Liver (tissue), 8 donors: ENCODE measurements at regions not wholly inside any gene's neighbourhood (a gene's known extent, or its start where the extent isn't known, plus 50 kb on each side); places are given as distances from the start of the nearest gene placed in this dataset.

Source experiments
- DNase-seq: peaks from one replicate; pipeline ENCODE4 v3.0.0-alpha.2; 2017; ENCODE audit warnings: low spot score
- H3K27ac ChIP-seq, 2 donors: one replicate each; pipeline ENCODE4 v1.7.0; 2013; ENCODE audit warnings: inconsistent platforms in 2 of 2, low read length in 2 of 2, control low read depth in 1 of 2, low read depth in 1 of 2, mild to moderate bottlenecking in 1 of 2
- H3K27me3 ChIP-seq, 4 donors: one replicate each; pipeline versions ENCODE4 v1.6.1 to v1.7.0; 2013; ENCODE audit warnings: low read length in 3 of 4, inconsistent platforms in 1 of 4, mild to moderate bottlenecking in 1 of 4, moderate library complexity in 1 of 4; ENCODE audit not compliant: control insufficient read depth in 4 of 4, insufficient read depth in 4 of 4
- H3K36me3 ChIP-seq, 4 donors: one replicate each; pipeline versions ENCODE4 v1.6.1 to v1.7.0; 2013; ENCODE audit warnings: low read length in 3 of 4, mild to moderate bottlenecking in 3 of 4, low read depth in 1 of 4, moderate library complexity in 1 of 4; ENCODE audit not compliant: control insufficient read depth in 4 of 4, insufficient read depth in 3 of 4
- H3K4me1 ChIP-seq, 4 donors: one replicate each; pipeline versions ENCODE4 v1.6.1 to v1.7.0; 2013; ENCODE audit warnings: low read length in 3 of 4, mild to moderate bottlenecking in 3 of 4, moderate library complexity in 1 of 4; ENCODE audit not compliant: control insufficient read depth in 4 of 4, insufficient read depth in 4 of 4
- H3K4me3 ChIP-seq, 3 donors: one replicate each; pipeline versions ENCODE4 v1.6.1 to v1.7.0; 2013; ENCODE audit warnings: low read length in 3 of 3, control low read depth in 1 of 3, low read depth in 1 of 3, mild to moderate bottlenecking in 1 of 3
- H3K9ac ChIP-seq, 2 donors: one replicate each; pipeline ENCODE4 v1.7.0; 2013; ENCODE audit warnings: low read length in 2 of 2, mild to moderate bottlenecking in 2 of 2, moderate library complexity in 2 of 2, control low read depth in 1 of 2, low read depth in 1 of 2
- H3K9me3 ChIP-seq, 4 donors: one replicate each; pipeline versions ENCODE4 v1.6.1 to v1.7.0; 2013; ENCODE audit warnings: low read length in 3 of 4; ENCODE audit not compliant: control insufficient read depth in 4 of 4
- ATF3 ChIP-seq: IDR thresholded peaks from 2 replicates; pipeline ENCODE4 v1.6.1; 2016; ENCODE audit warnings: antibody characterized with exemption
- CTCF ChIP-seq: fragments of 150-350 bp; IDR thresholded peaks from 2 replicates; pipeline ENCODE4 v1.5.1; 2017; ENCODE audit warnings: improper control_type of control experiment, low read depth, low read length; ENCODE audit not compliant: missing input control
- FOXA1 ChIP-seq: IDR thresholded peaks from 2 replicates; pipeline ENCODE4 v1.6.1; 2016; ENCODE audit warnings: antibody characterized with exemption
- FOXA2 ChIP-seq: IDR thresholded peaks from 2 replicates; pipeline ENCODE4 v1.6.1; 2016; ENCODE audit warnings: antibody characterized with exemption
- GABPA ChIP-seq, 2 donors: IDR thresholded peaks in 1 of 2; conservative IDR thresholded peaks in 1 of 2; 2 replicates each; pipeline ENCODE4 v1.6.1; 2016; ENCODE audit warnings: antibody characterized with exemption in 2 of 2, mild to moderate bottlenecking in 1 of 2, moderate library complexity in 1 of 2
- HNF4A ChIP-seq, 2 donors: conservative IDR thresholded peaks; 2 replicates each; pipeline ENCODE4 v1.6.1; 2016; ENCODE audit warnings: antibody characterized with exemption in 2 of 2, mild to moderate bottlenecking in 2 of 2
- HNF4G ChIP-seq: IDR thresholded peaks from 2 replicates; pipeline ENCODE4 v1.6.1; 2016; ENCODE audit warnings: antibody characterized with exemption
- JUND ChIP-seq, 2 donors: IDR thresholded peaks; 2 replicates each; pipeline ENCODE4 v1.6.1; 2016; ENCODE audit warnings: antibody characterized with exemption in 2 of 2
- MAX ChIP-seq: IDR thresholded peaks from 2 replicates; pipeline ENCODE4 v1.6.1; 2016; ENCODE audit warnings: antibody characterized with exemption
- NR2F2 ChIP-seq: IDR thresholded peaks from 2 replicates; pipeline ENCODE4 v1.6.1; 2016; ENCODE audit warnings: antibody characterized with exemption
- REST ChIP-seq: IDR thresholded peaks from 2 replicates; pipeline ENCODE4 v1.6.1; 2016; ENCODE audit warnings: antibody characterized with exemption, mild to moderate bottlenecking
- SP1 ChIP-seq: IDR thresholded peaks from 2 replicates; pipeline ENCODE4 v1.6.1; 2018; ENCODE audit warnings: antibody characterized with exemption, mild to moderate bottlenecking
- TAF1 ChIP-seq: conservative IDR thresholded peaks from 2 replicates; pipeline ENCODE4 v1.6.1; 2016; ENCODE audit warnings: antibody characterized with exemption, mild to moderate bottlenecking
- YY1 ChIP-seq: IDR thresholded peaks from 2 replicates; pipeline ENCODE4 v1.6.1; 2016; ENCODE audit warnings: antibody characterized with exemption, mild to moderate bottlenecking
- ZBTB33 ChIP-seq: IDR thresholded peaks from 2 replicates; pipeline ENCODE4 v1.6.1; 2016; ENCODE audit warnings: antibody characterized with exemption
- WGBS: extraction: QIAGEN DNeasy Blood & Tissue Kit; methylation state at CpG from one replicate; pipeline ENCODE4 v1.1.7; 2013; 5-methylcytosine and 5-hydroxymethylcytosine counted together
- donor health status: healthy.
- donor health status: healthy.
- donor health status: healthy.
- donor health status: healthy.
- donor health status: healthy.

- DNase-seq, result no peak
- Histone ChIP-seq H3K36me3 (no peaks in the 10 kb centered on the region), H3K9me3 (no peaks in the 10 kb centered on the region), H3K4me3 (no peak overlapping the region), H3K27me3 (no peaks in the 10 kb centered on the region), H3K9ac (no peak overlapping the region), H3K27ac (no peak overlapping the region), H3K4me1 (no peaks in the 10 kb centered on the region)
- WGBS, result 34% methylated on average over 2 of the region's 2 CpGs
- TF ChIP-seq HNF4G (no peak), FOXA1 (no peak), GABPA (IDR thresholded peaks at IDR 0.05 in 1 of 2, conservative IDR thresholded peaks at IDR 0.05 in 1 of 2) (no peak), ZBTB33 (no peak), TAF1 (no peak), JUND (IDR thresholded peaks at IDR 0.05) (no peak), HNF4A (conservative IDR thresholded peaks at IDR 0.05) (no peak)
These were observed 568.5 kb downstream of the IQCM start for GRCh38 chr4:149247164-149247563.

GRCh38 chr4:149245333-149245732 lies 570.3 kb downstream of the IQCM start:
- H3K9ac ChIP-seq, result no peak overlapping the region
- no peaks in the 10 kb centered on the region for H3K9me3 ChIP-seq
- no peak for TF ChIP-seq FOXA2
- TF ChIP-seq ZBTB33, result no peak
- no peak for TF ChIP-seq REST
- TF ChIP-seq JUND (IDR thresholded peaks at IDR 0.05), result no peak
- no peak for TF ChIP-seq TAF1
- no peak for TF ChIP-seq HNF4G
- TF ChIP-seq CTCF, result no peak
- no peak for TF ChIP-seq SP1
- no peak for TF ChIP-seq NR2F2
- no peak for TF ChIP-seq ATF3
- no peak for TF ChIP-seq GABPA (IDR thresholded peaks at IDR 0.05 in 1 of 2, conservative IDR thresholded peaks at IDR 0.05 in 1 of 2)
- TF ChIP-seq FOXA1, result no peak
- no peak for TF ChIP-seq MAX
- no peak for TF ChIP-seq HNF4A (conservative IDR thresholded peaks at IDR 0.05)
- no peak for TF ChIP-seq YY1
- H3K36me3 ChIP-seq, result no peaks in the 10 kb centered on the region
- H3K4me1 ChIP-seq, result no peaks in the 10 kb centered on the region
- H3K27ac ChIP-seq, result no peak overlapping the region
- no peaks in the 10 kb centered on the region for H3K27me3 ChIP-seq
- DNase-seq, result no peak
- WGBS, result 79% methylated on average over 1 of the region's 1 CpG
- H3K4me3 ChIP-seq, result no peak overlapping the region
